SU-DHL-6 (cell line): ENCODE measurements at regions not wholly inside any gene's neighbourhood (a gene's known extent, or its start where the extent isn't known, plus 50 kb on each side); places are given as distances from the start of the nearest gene placed in this dataset.

ENCODE experiments used
- EZH2phosphoT487 ChIP-seq: fragments of 200-600 bp; sonication (generic), shearing (Covaris generic); conservative IDR thresholded peaks from 2 replicates; pipeline ENCODE4 v1.6.1; 2018; ENCODE audit warnings: mild to moderate bottlenecking, antibody characterized with exemption, low read length, moderate library complexity, mixed read lengths
- TF ChIP-seq, protein P1 (sequence below): fragments of 200-600 bp; sonication (generic); IDR thresholded peaks from one replicate; pipeline ENCODE4 v1.5.1; 2017; ENCODE audit warnings: antibody characterized with exemption, mild to moderate bottlenecking, low read length, moderate library complexity; ENCODE audit not compliant: insufficient read depth, poor library complexity, severe bottlenecking

GRCh38 chr9:11537566-11537965 lies 924.8 kb upstream of the PTPRD start:
- TF ChIP-seq, protein P1, sequence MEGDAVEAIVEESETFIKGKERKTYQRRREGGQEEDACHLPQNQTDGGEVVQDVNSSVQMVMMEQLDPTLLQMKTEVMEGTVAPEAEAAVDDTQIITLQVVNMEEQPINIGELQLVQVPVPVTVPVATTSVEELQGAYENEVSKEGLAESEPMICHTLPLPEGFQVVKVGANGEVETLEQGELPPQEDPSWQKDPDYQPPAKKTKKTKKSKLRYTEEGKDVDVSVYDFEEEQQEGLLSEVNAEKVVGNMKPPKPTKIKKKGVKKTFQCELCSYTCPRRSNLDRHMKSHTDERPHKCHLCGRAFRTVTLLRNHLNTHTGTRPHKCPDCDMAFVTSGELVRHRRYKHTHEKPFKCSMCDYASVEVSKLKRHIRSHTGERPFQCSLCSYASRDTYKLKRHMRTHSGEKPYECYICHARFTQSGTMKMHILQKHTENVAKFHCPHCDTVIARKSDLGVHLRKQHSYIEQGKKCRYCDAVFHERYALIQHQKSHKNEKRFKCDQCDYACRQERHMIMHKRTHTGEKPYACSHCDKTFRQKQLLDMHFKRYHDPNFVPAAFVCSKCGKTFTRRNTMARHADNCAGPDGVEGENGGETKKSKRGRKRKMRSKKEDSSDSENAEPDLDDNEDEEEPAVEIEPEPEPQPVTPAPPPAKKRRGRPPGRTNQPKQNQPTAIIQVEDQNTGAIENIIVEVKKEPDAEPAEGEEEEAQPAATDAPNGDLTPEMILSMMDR: no peak
- no peak for TF ChIP-seq EZH2phosphoT487
